ENCODE measurements at regions not wholly inside any gene's neighbourhood (a gene's known extent, or its start where the extent isn't known, plus 50 kb on each side); places are given as distances from the start of the nearest gene placed in this dataset.

DNA sequence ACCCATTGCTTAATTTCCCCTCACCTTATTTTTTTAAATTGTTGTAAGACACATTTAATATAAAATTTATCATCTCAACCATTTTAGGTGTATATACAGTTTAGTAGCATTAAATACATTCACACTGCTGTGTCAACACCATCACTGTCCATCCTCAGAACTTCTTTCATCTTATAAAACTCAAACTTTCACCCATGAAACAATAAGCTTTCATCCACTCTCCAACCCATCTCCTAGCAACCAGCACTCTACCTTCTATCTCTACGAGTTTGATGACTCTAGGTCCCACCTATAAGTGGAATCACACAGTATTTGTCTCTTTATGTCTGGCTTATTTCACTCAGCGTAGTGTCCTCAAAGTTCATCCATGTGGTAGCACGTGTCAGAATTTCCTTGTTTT, 75.5 kb downstream of the TBX3 start:
- Histone ChIP-seq H3K9ac (ENCODE audit: low read length) (no peak overlapping the region), H3K27me3 (ENCODE audit: insufficient read depth, low read depth, low read length) (no peaks in the 10 kb centered on the region), H3K4me2 (ENCODE audit: low read length) (no peak overlapping the region), H3K4me3 (ENCODE audit: low read length) (no peak overlapping the region), H3F3A (ENCODE audit: insufficient read depth, low read length, poor library complexity, severe bottlenecking) (no peaks in the 10 kb centered on the region), H2AFZ (ENCODE audit: low read depth, low read length) (no peak overlapping the region), H4K20me1 (ENCODE audit: insufficient read depth) (no peaks in the 10 kb centered on the region), H3K9me3 (ENCODE audit: low read length) (no peaks in the 10 kb centered on the region), H3K9me2 (ENCODE audit: insufficient read depth, low read length) (no peaks in the 10 kb centered on the region), H3K36me3 (ENCODE audit: insufficient read depth, low read length) (no peaks in the 10 kb centered on the region), H3K79me2 (replicated peaks; ENCODE audit: insufficient read depth, low read length) (no peaks in the 10 kb centered on the region), H3K27ac (ENCODE audit: low read length) (no peak overlapping the region)
- TF ChIP-seq, protein P1, sequence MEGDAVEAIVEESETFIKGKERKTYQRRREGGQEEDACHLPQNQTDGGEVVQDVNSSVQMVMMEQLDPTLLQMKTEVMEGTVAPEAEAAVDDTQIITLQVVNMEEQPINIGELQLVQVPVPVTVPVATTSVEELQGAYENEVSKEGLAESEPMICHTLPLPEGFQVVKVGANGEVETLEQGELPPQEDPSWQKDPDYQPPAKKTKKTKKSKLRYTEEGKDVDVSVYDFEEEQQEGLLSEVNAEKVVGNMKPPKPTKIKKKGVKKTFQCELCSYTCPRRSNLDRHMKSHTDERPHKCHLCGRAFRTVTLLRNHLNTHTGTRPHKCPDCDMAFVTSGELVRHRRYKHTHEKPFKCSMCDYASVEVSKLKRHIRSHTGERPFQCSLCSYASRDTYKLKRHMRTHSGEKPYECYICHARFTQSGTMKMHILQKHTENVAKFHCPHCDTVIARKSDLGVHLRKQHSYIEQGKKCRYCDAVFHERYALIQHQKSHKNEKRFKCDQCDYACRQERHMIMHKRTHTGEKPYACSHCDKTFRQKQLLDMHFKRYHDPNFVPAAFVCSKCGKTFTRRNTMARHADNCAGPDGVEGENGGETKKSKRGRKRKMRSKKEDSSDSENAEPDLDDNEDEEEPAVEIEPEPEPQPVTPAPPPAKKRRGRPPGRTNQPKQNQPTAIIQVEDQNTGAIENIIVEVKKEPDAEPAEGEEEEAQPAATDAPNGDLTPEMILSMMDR (IDR thresholded peaks at IDR 0.05; ENCODE audit: poor library complexity, severe bottlenecking), result no peak
- TF ChIP-seq MXI1 (conservative IDR thresholded peaks at IDR 0.05; ENCODE audit: poor library complexity, severe bottlenecking), result no peak
- no peak for TF ChIP-seq TAF1 (IDR thresholded peaks at IDR 0.05; ENCODE audit: low read depth)
- no peak for TF ChIP-seq SMC3 (conservative IDR thresholded peaks at IDR 0.05; ENCODE audit: poor library complexity)
- TF ChIP-seq POLR2AphosphoS5 (IDR thresholded peaks at IDR 0.05), result no peak
- no peak for TF ChIP-seq RAD21 (conservative IDR thresholded peaks at IDR 0.05)
- no peak for TF ChIP-seq EP300 (conservative IDR thresholded peaks at IDR 0.05; ENCODE audit: poor library complexity, severe bottlenecking)
- TF ChIP-seq, protein P2, sequence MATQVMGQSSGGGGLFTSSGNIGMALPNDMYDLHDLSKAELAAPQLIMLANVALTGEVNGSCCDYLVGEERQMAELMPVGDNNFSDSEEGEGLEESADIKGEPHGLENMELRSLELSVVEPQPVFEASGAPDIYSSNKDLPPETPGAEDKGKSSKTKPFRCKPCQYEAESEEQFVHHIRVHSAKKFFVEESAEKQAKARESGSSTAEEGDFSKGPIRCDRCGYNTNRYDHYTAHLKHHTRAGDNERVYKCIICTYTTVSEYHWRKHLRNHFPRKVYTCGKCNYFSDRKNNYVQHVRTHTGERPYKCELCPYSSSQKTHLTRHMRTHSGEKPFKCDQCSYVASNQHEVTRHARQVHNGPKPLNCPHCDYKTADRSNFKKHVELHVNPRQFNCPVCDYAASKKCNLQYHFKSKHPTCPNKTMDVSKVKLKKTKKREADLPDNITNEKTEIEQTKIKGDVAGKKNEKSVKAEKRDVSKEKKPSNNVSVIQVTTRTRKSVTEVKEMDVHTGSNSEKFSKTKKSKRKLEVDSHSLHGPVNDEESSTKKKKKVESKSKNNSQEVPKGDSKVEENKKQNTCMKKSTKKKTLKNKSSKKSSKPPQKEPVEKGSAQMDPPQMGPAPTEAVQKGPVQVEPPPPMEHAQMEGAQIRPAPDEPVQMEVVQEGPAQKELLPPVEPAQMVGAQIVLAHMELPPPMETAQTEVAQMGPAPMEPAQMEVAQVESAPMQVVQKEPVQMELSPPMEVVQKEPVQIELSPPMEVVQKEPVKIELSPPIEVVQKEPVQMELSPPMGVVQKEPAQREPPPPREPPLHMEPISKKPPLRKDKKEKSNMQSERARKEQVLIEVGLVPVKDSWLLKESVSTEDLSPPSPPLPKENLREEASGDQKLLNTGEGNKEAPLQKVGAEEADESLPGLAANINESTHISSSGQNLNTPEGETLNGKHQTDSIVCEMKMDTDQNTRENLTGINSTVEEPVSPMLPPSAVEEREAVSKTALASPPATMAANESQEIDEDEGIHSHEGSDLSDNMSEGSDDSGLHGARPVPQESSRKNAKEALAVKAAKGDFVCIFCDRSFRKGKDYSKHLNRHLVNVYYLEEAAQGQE (IDR thresholded peaks at IDR 0.05; ENCODE audit: borderline replicate concordance), result no peak
- TF ChIP-seq EZH2 (IDR thresholded peaks at IDR 0.05; ENCODE audit: borderline replicate concordance, insufficient read depth, low read length, poor library complexity, severe bottlenecking), result no peak

DNA sequence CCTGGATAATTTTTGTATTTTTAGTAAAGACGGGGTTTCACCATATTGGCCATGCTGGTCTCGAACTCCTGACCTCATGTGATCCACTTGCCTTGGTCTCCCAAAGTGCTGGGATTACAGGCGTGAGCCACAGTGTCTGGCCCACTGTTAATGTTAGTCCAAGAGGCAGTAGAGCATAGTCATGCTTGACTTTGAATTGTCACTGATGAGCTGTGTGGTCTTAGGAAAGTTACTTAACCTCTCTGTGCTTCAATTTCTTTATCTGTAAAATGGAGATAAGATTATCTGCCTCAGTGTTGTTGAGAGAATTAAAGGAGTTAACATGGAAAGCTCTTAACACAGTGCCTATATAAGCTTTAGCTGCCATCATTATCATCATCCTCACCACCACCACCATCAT, 78.1 kb downstream of the TBX3 start:
- no peaks in the 10 kb centered on the region for H3F3A ChIP-seq (ENCODE audit: insufficient read depth, low read length, poor library complexity, severe bottlenecking)
- no peaks in the 10 kb centered on the region for H3K27me3 ChIP-seq (ENCODE audit: insufficient read depth, low read depth, low read length)
- H3K79me2 ChIP-seq (replicated peaks; ENCODE audit: insufficient read depth, low read length), result no peaks in the 10 kb centered on the region
- H3K36me3 ChIP-seq (ENCODE audit: insufficient read depth, low read length), result no peaks in the 10 kb centered on the region
- no peaks in the 10 kb centered on the region for H3K9me2 ChIP-seq (ENCODE audit: insufficient read depth, low read length)
- TF ChIP-seq POLR2AphosphoS5 (IDR thresholded peaks at IDR 0.05), result no peak
- TF ChIP-seq, protein P1 (IDR thresholded peaks at IDR 0.05; ENCODE audit: poor library complexity, severe bottlenecking), result no peak
- H3K27ac ChIP-seq (ENCODE audit: low read length), result no peak overlapping the region
- no peaks in the 10 kb centered on the region for H4K20me1 ChIP-seq (ENCODE audit: insufficient read depth)
- no peaks in the 10 kb centered on the region for H3K9me3 ChIP-seq (ENCODE audit: low read length)
- no peak overlapping the region for H3K9ac ChIP-seq (ENCODE audit: low read length)
- H3K4me3 ChIP-seq (ENCODE audit: low read length), result no peak overlapping the region
- no peak overlapping the region for H3K4me2 ChIP-seq (ENCODE audit: low read length)
- no peak overlapping the region for H2AFZ ChIP-seq (ENCODE audit: low read depth, low read length)
